NOMO-1 treated with DMSO at 0.1 percent for 48 hours (cell line): ENCODE measurements at regions not wholly inside any gene's neighbourhood (a gene's known extent, or its start where the extent isn't known, plus 50 kb on each side); places are given as distances from the start of the nearest gene placed in this dataset.

Experiments
- DNase-seq: peaks from one replicate; lab custom pipeline; 2025; ENCODE audit not compliant: unreplicated experiment; lab: John Stamatoyannopoulos, UW

GRCh38 chr18:72940986-72941385 lies 73.2 kb upstream of the NETO1 start:
- no peak for DNase-seq

GRCh38 chr18:72940509-72940908 lies 72.7 kb upstream of the NETO1 start:
- no peak for DNase-seq

- DNase-seq: no peak
Observed at GRCh38 chr18:72935744-72936143, 68.0 kb upstream of the NETO1 start.

GRCh38 chr18:72922895-72923294 lies 55.1 kb upstream of the NETO1 start:
- no peak for DNase-seq
